ENCODE measurements at regions not wholly inside any gene's neighbourhood (a gene's known extent, or its start where the extent isn't known, plus 50 kb on each side); places are given as distances from the start of the nearest gene placed in this dataset.
A peak's percentile ranks its signal among the peaks of the same experiment; 100 is the strongest.

GRCh38 chr1:37174876-37175275 lies 140.6 kb upstream of the GRIK3 start:
- H3K27me3 ChIP-seq (ENCODE audit: insufficient read depth, low read length), result no peaks in the 10 kb centered on the region
- no peak overlapping the region for H3T11ph ChIP-seq (ENCODE audit: low read length)
- H3K4me1 ChIP-seq (ENCODE audit: insufficient read depth, low read length), result no peaks in the 10 kb centered on the region
- no peak overlapping the region for H2BK12ac ChIP-seq (ENCODE audit: insufficient read length, low read depth, low read length)
- H3K27ac ChIP-seq (ENCODE audit: insufficient read length, low read depth, low read length), result no peak overlapping the region
- Mint-ChIP-seq H3K27ac (peak overlapping the region in 1 of 3 experiments; percentile 24; a peak in 1 of 7 replicates), H3K9me3 (no peaks in the 10 kb centered on the region; a peak in 1 of 5 replicates), H3K36me3 (ENCODE audit: insufficient read depth in 1 of 3, low read depth in 3 of 3) (no peaks in the 10 kb centered on the region), H3K27me3 (ENCODE audit: low read depth) (no peaks in the 10 kb centered on the region; the same call in none of the 2 replicates), H3K4me1 (peaks cover 10 to 15% of the 10 kb centered on the region in 2 experiments), H3K4me3 (no peak overlapping the region)
- no peak overlapping the region for H3K18ac ChIP-seq (ENCODE audit: insufficient read length, low read depth, low read length)
- no peak overlapping the region for H3K4ac ChIP-seq (ENCODE audit: low read depth, low read length)
- no peak overlapping the region for H2BK5ac ChIP-seq (ENCODE audit: insufficient read length, low read length)
- H4K91ac ChIP-seq (ENCODE audit: insufficient read length, low read depth, low read length), result no peak overlapping the region
- TF ChIP-seq CTCF (conservative IDR thresholded peaks at IDR 0.05), result no peak
- H2BK120ac ChIP-seq (ENCODE audit: low read depth, low read length, poor library complexity, severe bottlenecking), result no peak overlapping the region
- no peaks in the 10 kb centered on the region for H3K23me2 ChIP-seq (ENCODE audit: insufficient read length, low read depth, low read length, poor library complexity, severe bottlenecking)
- H4K5ac ChIP-seq (ENCODE audit: insufficient read length, low read depth, low read length), result no peak overlapping the region
- H4K20me1 ChIP-seq (ENCODE audit: control insufficient read depth, insufficient read depth, insufficient read length), result peaks cover 2% of the 10 kb centered on the region
- H2AK5ac ChIP-seq (ENCODE audit: insufficient read length, low read length), result no peak overlapping the region
- H3K9me3 ChIP-seq (ENCODE audit: control insufficient read depth, low read depth, low read length), result no peaks in the 10 kb centered on the region
- H2BK20ac ChIP-seq (ENCODE audit: low read depth, low read length, poor library complexity, severe bottlenecking), result no peak overlapping the region
- H3K14ac ChIP-seq (ENCODE audit: insufficient read depth, low read length), result no peak overlapping the region
- H2AFZ ChIP-seq (ENCODE audit: low read length), result no peak overlapping the region
- H3K9ac ChIP-seq (ENCODE audit: extremely low read depth, insufficient read length, low read length), result no peak overlapping the region
- no peaks in the 10 kb centered on the region for H3K79me1 ChIP-seq (ENCODE audit: insufficient read depth, low read depth, low read length, poor library complexity, severe bottlenecking)
- H2BK15ac ChIP-seq (ENCODE audit: low read depth, low read length), result no peak overlapping the region
- WGBS (ENCODE audit: extremely low coverage, insufficient read length, low lambda C conversion rate), result no CpG with 5 or more reads among the region's 2 CpGs
- no peak for DNase-seq
- H3K23ac ChIP-seq (ENCODE audit: insufficient read length, low read depth, low read length), result no peak overlapping the region
- no peak overlapping the region for H3K4me2 ChIP-seq (ENCODE audit: insufficient read depth, insufficient read length, low read length)
- H4K8ac ChIP-seq (replicated peaks; ENCODE audit: insufficient read length, low read depth, low read length), result no peak overlapping the region
- H3K56ac ChIP-seq (ENCODE audit: insufficient read length, low read depth, low read length), result no peak overlapping the region
- no peaks in the 10 kb centered on the region for H3K79me2 ChIP-seq (ENCODE audit: insufficient read depth, low read length)

Data from H9 (cell line).